Stomach (tissue), 4 donors: ENCODE measurements at regions not wholly inside any gene's neighbourhood (a gene's known extent, or its start where the extent isn't known, plus 50 kb on each side); places are given as distances from the start of the nearest gene placed in this dataset.

Source experiments
- POLR2A ChIP-seq, 4 donors: fragments of 450-650 bp; IDR thresholded peaks; one replicate each; pipeline ENCODE4 v1.6.1; 2016; ENCODE audit warnings: antibody characterized with exemption in 4 of 4, control low read depth in 2 of 4, mild to moderate bottlenecking in 1 of 4, moderate library complexity in 1 of 4
- TF ChIP-seq, protein P1 (sequence below), 7 experiments: fragments of 450-650 bp in 4 of 7; fragments of 200-600 bp in 3 of 7; sonication (generic) in 3 of 7; IDR thresholded peaks; one replicate each; pipeline ENCODE4 v1.5.1; 2016 to 2019; ENCODE audit warnings: antibody characterized with exemption in 7 of 7, control low read depth in 2 of 7, mild to moderate bottlenecking in 1 of 7

GRCh38 chr10:63887023-63887589 lies 365.9 kb downstream of the REEP3 start:
- TF ChIP-seq, protein P1, sequence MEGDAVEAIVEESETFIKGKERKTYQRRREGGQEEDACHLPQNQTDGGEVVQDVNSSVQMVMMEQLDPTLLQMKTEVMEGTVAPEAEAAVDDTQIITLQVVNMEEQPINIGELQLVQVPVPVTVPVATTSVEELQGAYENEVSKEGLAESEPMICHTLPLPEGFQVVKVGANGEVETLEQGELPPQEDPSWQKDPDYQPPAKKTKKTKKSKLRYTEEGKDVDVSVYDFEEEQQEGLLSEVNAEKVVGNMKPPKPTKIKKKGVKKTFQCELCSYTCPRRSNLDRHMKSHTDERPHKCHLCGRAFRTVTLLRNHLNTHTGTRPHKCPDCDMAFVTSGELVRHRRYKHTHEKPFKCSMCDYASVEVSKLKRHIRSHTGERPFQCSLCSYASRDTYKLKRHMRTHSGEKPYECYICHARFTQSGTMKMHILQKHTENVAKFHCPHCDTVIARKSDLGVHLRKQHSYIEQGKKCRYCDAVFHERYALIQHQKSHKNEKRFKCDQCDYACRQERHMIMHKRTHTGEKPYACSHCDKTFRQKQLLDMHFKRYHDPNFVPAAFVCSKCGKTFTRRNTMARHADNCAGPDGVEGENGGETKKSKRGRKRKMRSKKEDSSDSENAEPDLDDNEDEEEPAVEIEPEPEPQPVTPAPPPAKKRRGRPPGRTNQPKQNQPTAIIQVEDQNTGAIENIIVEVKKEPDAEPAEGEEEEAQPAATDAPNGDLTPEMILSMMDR (IDR thresholded peaks at IDR 0.05) = no peak
- TF ChIP-seq POLR2A (IDR thresholded peaks at IDR 0.05) = no peak
